ENCODE measurements at regions not wholly inside any gene's neighbourhood (a gene's known extent, or its start where the extent isn't known, plus 50 kb on each side); places are given as distances from the start of the nearest gene placed in this dataset.

DNA sequence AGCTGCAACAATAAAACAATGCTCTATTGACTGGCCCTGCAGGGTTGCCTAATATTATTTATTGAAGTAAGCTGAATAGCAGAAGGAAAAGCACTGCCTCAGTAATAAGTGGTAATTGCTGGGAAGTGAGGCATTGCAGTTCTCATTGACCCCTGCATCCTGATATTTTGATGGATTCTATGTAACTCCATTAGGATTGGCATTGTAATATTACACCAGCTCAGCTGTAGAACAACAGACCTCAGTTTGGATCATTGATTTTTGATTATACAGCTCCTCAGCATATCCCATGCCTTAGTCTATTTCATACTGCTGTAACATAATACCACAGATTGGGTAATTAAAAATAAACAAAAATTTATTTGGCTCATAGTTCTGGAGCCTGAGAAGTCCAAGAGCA, 650.6 kb upstream of the SALL1 start:
- TF ChIP-seq, protein P1, sequence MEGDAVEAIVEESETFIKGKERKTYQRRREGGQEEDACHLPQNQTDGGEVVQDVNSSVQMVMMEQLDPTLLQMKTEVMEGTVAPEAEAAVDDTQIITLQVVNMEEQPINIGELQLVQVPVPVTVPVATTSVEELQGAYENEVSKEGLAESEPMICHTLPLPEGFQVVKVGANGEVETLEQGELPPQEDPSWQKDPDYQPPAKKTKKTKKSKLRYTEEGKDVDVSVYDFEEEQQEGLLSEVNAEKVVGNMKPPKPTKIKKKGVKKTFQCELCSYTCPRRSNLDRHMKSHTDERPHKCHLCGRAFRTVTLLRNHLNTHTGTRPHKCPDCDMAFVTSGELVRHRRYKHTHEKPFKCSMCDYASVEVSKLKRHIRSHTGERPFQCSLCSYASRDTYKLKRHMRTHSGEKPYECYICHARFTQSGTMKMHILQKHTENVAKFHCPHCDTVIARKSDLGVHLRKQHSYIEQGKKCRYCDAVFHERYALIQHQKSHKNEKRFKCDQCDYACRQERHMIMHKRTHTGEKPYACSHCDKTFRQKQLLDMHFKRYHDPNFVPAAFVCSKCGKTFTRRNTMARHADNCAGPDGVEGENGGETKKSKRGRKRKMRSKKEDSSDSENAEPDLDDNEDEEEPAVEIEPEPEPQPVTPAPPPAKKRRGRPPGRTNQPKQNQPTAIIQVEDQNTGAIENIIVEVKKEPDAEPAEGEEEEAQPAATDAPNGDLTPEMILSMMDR (IDR thresholded peaks at IDR 0.05; ENCODE audit: partially characterized antibody, unreplicated experiment), result no peak
- Mint-ChIP-seq H3K4me3 (ENCODE audit: unreplicated experiment) (no peak overlapping the region), H3K9me3 (ENCODE audit: unreplicated experiment) (peaks cover 2% of the 10 kb centered on the region), H3K4me1 (ENCODE audit: low read depth, unreplicated experiment) (peaks cover 6% of the 10 kb centered on the region), H3K27ac (ENCODE audit: unreplicated experiment) (no peak overlapping the region), H3K27me3 (ENCODE audit: unreplicated experiment) (no peaks in the 10 kb centered on the region), H3K36me3 (ENCODE audit: unreplicated experiment) (no peaks in the 10 kb centered on the region)
- DNase-seq, result no peak

- H3K27ac Mint-ChIP-seq (ENCODE audit: unreplicated experiment), result no peak overlapping the region
- H3K9me3 Mint-ChIP-seq (ENCODE audit: unreplicated experiment), result peaks cover 2% of the 10 kb centered on the region
- H3K4me3 Mint-ChIP-seq (ENCODE audit: unreplicated experiment), result no peak overlapping the region
- peaks cover 8% of the 10 kb centered on the region for H3K4me1 Mint-ChIP-seq (ENCODE audit: low read depth, unreplicated experiment)
- TF ChIP-seq, protein P1 (IDR thresholded peaks at IDR 0.05; ENCODE audit: partially characterized antibody, unreplicated experiment), result no peak
- peaks cover 2% of the 10 kb centered on the region for H3K27me3 Mint-ChIP-seq (ENCODE audit: unreplicated experiment)
- no peak for DNase-seq
- H3K36me3 Mint-ChIP-seq (ENCODE audit: unreplicated experiment), result no peaks in the 10 kb centered on the region
These were observed 646.7 kb upstream of the SALL1 start for GRCh38 chr16:51797669-51798259.

DNA sequence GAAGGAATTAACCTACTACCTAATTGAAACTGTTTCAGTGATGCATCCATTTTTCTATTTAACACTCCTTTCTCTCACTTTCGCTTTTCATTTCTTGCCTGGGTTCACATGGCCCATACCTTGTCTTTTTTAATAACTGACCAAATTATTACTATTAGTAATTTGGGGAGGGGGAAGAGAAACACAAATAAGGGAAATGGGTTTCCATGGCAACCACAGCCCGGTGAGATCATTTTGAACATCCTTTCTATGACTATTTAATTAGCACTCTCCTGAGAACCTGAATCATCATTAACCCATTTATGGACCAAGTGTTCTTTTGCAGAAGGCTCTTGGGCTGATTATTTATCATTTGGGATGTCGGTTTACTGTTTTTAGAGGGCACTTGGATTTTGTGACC, 628.2 kb upstream of the SALL1 start:
- TF ChIP-seq, protein P1 (IDR thresholded peaks at IDR 0.05; ENCODE audit: partially characterized antibody, unreplicated experiment), result no peak
- DNase-seq, result no peak
- Mint-ChIP-seq H3K4me1 (ENCODE audit: low read depth, unreplicated experiment) (peaks cover 6% of the 10 kb centered on the region), H3K36me3 (ENCODE audit: unreplicated experiment) (no peaks in the 10 kb centered on the region), H3K4me3 (ENCODE audit: unreplicated experiment) (no peak overlapping the region), H3K27ac (ENCODE audit: unreplicated experiment) (peak overlapping the region; percentile 7), H3K27me3 (ENCODE audit: unreplicated experiment) (peaks cover 2% of the 10 kb centered on the region), H3K9me3 (ENCODE audit: unreplicated experiment) (no peaks in the 10 kb centered on the region)

DNA sequence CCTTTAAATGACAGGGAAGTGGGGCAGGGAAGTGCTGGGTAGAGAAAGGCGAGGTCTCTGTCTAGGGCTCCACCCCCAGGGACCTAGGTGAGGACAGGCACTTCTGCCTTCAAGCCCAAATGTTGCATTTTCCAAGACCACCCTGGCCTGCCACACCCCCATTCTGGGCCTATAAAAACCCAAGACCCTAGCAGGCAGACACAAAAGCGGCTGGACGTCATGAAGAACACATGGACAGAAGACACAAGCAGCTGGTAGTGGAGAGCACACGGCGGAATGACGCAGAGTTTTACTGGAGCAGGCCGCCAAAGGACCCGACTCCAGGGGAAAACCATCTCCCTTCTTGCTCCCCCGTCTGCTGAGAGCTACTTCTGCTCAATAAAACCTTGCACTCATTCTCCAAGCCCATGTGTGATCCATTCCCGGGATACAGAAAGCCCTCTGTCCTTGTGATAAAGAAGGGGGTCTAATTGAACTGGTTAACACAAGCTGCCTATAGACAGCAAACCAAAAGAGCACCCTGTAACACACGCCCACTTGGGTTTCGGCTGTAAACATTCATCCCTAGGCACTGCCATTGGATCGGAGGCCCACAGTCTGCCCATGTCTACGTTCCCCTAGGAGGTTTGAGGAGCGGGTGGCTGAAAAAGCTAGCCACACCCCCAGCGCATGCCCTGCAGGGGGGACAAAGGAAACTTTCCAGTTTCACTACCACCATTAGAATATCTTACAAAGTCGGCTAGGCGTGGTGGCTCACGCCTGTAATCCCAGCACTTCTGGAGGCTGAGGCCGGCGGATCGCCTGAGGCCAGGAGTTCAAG, 622.2 kb upstream of the SALL1 start:
- no peaks in the 10 kb centered on the region for H3K36me3 Mint-ChIP-seq (ENCODE audit: unreplicated experiment)
- TF ChIP-seq, protein P1 (IDR thresholded peaks at IDR 0.05; ENCODE audit: partially characterized antibody, unreplicated experiment), result no peak
- no peak overlapping the region for H3K4me3 Mint-ChIP-seq (ENCODE audit: unreplicated experiment)
- peaks cover 27% of the 10 kb centered on the region for H3K4me1 Mint-ChIP-seq (ENCODE audit: low read depth, unreplicated experiment)
- peak overlapping the region; percentile 90 for H3K27ac Mint-ChIP-seq (ENCODE audit: unreplicated experiment)
- H3K27me3 Mint-ChIP-seq (ENCODE audit: unreplicated experiment), result no peaks in the 10 kb centered on the region
- no peak for DNase-seq
- no peaks in the 10 kb centered on the region for H3K9me3 Mint-ChIP-seq (ENCODE audit: unreplicated experiment)

- H3K4me1 Mint-ChIP-seq (ENCODE audit: low read depth, unreplicated experiment), result peaks cover 44% of the 10 kb centered on the region
- H3K36me3 Mint-ChIP-seq (ENCODE audit: unreplicated experiment), result no peaks in the 10 kb centered on the region
- H3K9me3 Mint-ChIP-seq (ENCODE audit: unreplicated experiment), result peaks cover 6% of the 10 kb centered on the region
- TF ChIP-seq, protein P1 (IDR thresholded peaks at IDR 0.05; ENCODE audit: partially characterized antibody, unreplicated experiment), result no peak
- DNase-seq, result no peak
- no peaks in the 10 kb centered on the region for H3K27me3 Mint-ChIP-seq (ENCODE audit: unreplicated experiment)
- no peak overlapping the region for H3K27ac Mint-ChIP-seq (ENCODE audit: unreplicated experiment)
- H3K4me3 Mint-ChIP-seq (ENCODE audit: unreplicated experiment), result no peak overlapping the region
These were observed 615.7 kb upstream of the SALL1 start for GRCh38 chr16:51766739-51767138.

Data from glutamatergic neuron (in vitro differentiated cells).